ENCODE measurements at regions not wholly inside any gene's neighbourhood (a gene's known extent, or its start where the extent isn't known, plus 50 kb on each side); places are given as distances from the start of the nearest gene placed in this dataset.
"Not testable (repeated sequence)": the region's sequence is repeated elsewhere in the genome, so short reads cannot be mapped to it uniquely, and the experiment has no call there.

DNA sequence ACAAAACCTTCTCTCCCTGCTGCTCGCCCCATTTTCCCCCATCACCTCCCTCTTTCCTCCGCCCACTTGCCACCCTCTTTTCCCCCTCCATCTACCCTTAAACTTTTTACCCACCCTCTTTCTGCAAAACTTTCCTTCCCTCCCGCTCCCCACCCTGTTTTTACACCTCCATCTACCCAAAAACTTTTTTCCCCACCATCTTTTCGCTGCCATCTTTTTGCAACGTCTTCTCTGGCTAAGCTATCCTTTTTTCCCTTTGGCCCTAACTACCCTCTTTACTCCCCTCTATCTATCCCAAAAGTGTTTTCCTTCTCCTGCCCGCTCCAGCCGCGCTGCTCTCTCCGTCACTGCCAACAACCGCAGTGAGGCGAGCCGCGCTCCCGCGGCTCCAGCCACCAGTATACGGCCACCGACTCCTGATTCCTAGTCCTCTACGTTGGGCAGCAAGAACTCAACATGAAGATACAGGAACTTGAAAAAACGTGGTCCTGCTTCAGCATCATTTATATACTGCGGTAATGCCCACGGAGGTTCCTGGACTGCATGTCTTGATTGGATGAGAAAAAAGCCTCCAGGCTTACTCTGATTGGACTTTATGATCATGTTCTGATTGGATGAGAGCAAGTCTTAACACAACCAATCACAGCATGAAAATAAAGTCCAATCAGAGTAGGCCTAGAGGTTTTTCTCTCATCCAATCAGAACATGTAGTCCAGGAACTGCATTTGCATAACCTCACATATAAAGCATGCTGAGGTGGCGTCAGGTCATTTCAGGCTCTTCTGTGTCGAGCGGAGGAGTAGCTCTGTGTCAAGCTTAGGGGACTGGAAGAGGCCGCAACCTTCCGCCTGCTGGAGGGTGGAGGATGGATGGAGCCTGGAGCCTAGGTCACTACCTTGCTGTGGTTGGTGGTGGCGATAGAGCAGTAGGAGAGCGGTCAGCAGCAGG is 79.9 kb upstream of the KCNJ18 start:
- not testable (repeated sequence) for TF ChIP-seq EZH2 (IDR thresholded peaks at IDR 0.05; ENCODE audit: borderline replicate concordance, low read depth, low read length, severe bottlenecking)
- TF ChIP-seq, protein P1, sequence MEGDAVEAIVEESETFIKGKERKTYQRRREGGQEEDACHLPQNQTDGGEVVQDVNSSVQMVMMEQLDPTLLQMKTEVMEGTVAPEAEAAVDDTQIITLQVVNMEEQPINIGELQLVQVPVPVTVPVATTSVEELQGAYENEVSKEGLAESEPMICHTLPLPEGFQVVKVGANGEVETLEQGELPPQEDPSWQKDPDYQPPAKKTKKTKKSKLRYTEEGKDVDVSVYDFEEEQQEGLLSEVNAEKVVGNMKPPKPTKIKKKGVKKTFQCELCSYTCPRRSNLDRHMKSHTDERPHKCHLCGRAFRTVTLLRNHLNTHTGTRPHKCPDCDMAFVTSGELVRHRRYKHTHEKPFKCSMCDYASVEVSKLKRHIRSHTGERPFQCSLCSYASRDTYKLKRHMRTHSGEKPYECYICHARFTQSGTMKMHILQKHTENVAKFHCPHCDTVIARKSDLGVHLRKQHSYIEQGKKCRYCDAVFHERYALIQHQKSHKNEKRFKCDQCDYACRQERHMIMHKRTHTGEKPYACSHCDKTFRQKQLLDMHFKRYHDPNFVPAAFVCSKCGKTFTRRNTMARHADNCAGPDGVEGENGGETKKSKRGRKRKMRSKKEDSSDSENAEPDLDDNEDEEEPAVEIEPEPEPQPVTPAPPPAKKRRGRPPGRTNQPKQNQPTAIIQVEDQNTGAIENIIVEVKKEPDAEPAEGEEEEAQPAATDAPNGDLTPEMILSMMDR (IDR thresholded peaks at IDR 0.05; ENCODE audit: borderline replicate concordance, extremely low read depth, low read length, poor library complexity, severe bottlenecking): not testable (repeated sequence)
